HG02973 (cell line): ENCODE measurements at regions not wholly inside any gene's neighbourhood (a gene's known extent, or its start where the extent isn't known, plus 50 kb on each side); places are given as distances from the start of the nearest gene placed in this dataset.

Experiments
- ATAC-seq: cut with Tn5 transposase; IDR thresholded peaks from one replicate; pipeline ENCODE4 v1.9.1; 2021; ENCODE audit warnings: moderate library complexity; ENCODE audit not compliant: unreplicated experiment

DNA sequence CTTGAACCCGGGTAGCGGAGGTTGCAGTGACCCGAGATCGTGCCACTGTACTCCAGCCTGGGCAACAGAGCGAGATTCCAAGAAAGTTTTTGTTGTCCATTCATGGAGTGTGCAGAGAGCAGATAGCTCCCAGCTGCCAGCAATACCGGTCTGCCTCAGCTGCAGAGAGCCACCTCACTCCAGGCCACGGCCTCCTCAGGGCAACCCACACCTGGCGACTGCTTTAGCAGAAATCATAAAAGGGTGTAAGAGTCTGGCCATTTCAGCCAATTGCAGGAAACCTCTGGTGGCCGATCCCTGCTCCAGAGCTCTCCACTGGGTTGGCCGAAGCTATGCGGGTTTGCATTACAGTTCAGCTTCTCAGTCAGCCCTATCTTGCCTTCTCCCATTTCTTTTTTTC, 227.4 kb upstream of the BCOR start:
- ATAC-seq, result no peak

DNA sequence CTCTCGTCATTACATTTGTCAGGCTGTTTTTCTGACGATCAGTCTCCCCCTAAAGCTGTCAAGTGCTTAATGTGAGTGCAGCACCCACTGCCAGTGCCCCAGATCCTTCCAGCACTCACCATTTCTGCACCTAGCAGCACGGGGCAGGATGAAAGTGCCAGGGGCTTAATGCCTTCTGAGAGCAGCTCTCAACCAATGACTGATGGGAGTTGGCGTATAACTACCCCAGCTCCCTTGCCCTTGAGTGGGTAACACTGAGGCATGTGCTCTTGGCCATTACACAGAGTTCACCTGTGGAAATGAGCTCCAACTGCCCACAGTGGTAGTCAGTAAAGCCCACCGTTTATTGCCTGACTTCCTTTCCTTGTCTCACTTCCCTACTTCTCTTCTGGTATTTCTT, 226.2 kb upstream of the BCOR start:
- ATAC-seq, result no peak

DNA sequence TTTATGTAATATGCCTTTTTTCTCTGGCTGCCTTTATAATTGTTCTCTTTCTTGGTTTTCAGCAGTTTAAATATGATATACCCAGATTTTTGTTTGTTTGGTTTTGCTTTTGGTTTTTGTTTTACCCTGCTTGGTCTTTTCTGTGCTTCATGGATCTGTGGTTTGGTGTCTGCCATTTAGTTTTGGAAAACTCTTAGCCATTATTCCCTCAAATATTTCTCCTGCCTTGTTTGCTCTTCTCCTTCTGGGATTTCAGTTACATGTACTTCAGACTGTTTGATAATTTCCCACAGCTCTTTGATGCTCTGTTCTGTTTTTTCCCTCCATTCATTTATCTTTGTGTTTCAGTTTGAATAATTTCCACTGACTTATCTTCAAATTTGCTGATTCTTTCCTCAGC, 223.1 kb upstream of the BCOR start:
- no peak for ATAC-seq

DNA sequence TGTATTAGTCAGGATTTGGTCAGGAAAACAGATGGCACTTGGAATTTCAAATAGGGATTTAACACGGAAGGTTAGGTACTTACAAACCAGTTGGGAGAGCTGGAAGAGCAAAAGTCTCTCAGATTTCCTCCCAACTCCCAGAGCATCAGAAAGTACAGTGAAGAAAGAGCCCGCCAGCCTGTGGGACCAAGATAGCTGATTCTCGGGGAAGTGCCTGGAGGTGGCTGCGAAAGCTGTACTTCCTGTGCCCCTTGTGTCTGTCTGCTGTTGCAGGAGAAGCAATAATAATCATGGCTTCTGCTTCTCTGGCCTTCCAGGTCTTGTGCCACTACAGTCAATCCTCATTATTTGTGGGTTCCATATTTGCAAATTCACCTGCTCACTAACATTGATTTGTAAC, 221.0 kb upstream of the BCOR start:
- no peak for ATAC-seq

DNA sequence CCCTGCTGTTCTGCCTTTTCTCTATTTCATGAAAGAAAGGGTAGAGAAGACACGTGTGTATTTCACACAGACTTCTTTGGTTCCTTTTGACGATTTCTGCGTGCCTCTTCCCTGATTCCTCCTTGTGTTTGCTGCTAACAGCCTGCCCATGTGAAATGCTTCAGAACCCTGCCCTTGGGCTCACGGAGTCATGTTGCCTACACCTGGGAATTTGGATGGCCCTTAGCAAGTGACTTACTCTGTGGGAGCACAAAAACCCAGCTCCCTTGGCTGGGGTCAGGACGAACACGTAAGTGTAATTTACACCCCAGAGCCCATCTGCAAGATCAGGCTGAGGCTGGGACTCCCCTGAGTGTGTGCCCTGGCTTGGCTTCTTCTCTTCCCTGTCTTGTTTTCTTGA, 220.3 kb upstream of the BCOR start:
- ATAC-seq, result no peak

DNA sequence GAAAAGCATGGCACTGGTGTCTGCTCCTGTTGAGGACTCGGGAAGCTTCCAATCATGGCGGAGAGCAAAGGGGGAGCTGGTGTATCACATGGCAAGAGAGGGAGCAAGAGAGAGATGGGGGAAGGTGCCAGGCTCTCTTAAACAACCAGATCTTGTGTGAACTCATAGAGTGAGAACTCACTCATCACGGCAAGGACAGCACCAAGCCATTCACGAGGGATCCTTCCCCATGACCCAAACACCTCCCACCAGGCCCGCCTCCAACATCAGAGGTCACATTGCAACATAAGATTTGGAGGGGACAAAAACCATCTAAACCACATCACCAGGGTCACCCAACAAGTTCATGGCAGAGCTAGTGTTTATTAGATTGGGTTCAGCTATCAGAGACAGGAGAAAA, 218.7 kb upstream of the BCOR start:
- no peak for ATAC-seq

DNA sequence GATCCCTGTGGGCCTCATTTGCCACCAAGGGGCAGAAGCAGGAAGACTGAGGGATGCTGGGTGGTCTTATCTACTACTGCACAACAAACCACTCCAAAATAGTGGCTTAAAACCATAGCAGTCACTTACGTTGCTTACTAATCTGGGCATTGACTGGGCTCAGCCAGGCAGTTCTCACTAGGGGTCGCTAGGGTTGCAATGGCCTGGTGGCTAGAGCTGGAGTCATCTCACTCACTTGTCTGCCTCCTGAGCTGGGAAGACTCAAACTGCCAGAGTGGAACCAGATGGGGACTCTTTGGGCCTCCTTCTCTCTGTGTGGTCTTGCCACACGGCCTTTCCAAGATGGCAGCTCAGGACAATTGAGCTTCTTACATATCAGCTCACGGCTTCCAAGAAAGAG, 216.3 kb upstream of the BCOR start:
- no peak for ATAC-seq

DNA sequence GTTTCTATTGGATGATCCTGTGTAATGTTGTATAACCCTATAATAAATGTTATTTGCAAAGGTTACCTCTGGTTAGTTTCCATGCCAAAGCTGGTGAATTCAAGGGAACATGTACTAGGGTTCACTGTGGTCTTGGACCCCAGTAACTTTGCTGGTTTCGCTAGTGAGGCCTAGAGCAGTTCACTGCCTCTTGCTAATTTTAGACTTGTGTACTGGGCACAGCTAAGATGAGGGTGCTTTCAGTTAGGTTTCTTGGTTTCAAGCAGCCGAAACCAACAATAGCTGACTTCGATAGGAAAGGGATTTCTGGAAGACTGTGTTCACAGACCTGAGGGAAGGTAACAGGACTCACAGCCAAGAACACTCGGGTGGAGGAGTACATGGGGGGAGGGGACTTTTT, 215.5 kb upstream of the BCOR start:
- ATAC-seq, result no peak

DNA sequence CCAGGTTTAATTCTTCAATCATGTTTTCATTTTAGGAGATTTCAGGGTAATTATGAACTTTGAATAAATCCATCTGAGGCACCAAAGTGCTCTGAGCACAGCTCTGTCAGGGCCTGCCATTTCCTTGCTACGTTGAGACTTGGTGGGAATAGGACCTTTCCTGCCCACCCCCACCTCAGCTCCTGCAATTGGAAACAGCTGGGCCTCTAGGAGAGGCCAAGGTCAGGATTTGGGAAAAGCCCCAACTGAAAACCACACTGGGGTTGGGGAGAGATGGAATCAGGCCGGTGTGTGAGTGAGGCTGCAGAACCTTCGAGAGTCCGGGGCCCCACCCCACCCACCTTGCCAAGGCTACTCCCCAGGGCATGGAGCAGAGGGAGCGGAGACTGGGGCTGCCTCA, 212.7 kb upstream of the BCOR start:
- ATAC-seq, result no peak

DNA sequence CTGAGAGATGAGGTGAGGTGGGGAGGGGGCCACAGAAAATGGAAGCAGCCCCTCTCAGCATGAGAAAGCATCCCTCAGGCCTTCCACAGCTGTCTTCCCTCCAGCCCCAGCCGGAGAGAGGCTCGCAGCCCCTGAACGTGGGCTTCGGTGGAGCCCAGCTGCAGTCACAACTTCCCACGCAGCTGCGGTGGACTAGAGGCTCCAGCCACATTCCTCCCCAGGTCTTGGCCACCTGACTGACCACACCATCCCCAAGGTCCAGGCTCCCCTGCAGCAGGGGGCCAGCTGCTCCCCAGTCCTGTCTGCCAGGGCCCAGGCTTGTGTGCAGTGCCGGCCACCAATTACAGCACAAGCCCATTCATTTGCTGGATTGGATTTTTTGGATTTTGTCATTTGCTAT, 212.3 kb upstream of the BCOR start:
- ATAC-seq, result no peak

DNA sequence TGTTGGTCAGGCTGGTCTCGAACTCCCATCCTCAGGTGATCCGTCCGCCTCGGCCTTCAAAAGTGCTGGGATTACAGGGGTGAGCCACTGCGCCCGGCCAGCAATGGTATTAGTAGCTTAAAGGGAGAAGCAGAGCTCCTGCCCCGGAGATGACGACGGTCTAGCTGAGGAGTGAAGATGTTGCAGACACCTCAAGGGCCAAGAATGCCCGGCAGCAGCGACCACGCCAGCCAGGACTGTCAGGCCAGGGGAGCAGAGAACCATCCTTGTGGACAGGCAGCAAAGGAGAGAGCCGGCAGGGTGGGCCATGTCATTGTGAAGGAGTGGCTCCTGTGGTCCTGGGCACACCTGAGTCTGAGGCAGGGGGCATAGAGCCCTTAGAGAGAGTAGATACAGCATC, 210.1 kb upstream of the BCOR start:
- ATAC-seq, result no peak

DNA sequence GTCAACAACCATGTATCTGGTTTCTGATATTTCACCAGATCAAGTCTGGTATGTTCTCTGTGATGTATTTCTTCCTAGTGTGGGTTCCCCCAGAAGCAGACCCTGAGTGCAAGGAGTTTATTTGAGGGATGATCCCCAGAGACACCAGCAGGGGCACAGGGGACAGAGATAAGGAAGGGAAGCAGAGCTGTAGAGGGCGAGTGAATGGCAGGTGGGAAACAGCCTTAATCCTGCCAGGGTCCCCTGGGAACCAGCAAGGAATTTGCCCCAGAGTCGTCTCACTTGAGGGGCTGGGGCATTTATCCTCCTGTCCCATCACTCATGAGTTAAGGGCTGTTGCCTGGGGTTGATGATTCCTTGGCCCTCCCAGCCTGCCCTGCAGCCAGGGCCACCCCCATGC, 206.4 kb upstream of the BCOR start:
- ATAC-seq, result no peak

DNA sequence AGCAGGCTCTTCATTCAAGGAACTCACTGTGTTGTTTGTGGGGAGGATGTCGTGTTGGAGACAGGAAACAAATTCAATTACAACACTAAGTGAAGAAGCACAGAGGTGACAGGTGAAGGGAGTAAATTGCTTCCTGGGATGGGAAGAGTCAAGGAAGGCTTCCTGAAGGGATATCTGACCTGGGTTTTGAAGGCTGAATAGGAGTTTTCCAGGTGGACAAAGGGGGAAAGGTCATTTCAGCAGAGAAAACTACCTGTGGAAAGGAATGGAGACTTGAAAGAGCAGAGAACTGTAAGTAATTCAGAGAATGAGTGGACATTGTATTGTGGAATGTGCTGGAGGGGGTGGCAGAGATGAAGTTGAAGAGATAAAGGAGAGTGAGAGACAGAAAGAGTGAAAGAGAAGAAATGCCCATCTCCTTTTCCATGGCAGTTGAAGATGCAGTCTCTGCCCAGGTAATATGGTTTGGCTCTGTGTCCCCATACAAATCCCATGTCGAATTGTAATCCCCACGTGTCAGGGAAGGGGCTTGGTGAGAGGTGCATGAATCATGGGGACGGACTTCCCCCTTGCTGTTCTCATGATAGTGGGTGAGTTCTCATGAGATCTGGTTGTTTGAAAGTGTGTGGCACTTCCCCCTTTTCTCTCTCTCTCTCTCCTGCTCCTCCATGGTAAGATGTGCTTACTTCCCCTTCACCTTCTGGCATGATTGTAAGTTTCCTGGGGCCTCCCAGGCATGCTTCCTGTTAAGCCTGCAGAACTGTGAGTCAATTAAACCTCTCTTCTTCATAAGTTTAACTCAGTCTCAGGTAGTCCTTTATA, 205.7 kb upstream of the BCOR start:
- no peak for ATAC-seq

DNA sequence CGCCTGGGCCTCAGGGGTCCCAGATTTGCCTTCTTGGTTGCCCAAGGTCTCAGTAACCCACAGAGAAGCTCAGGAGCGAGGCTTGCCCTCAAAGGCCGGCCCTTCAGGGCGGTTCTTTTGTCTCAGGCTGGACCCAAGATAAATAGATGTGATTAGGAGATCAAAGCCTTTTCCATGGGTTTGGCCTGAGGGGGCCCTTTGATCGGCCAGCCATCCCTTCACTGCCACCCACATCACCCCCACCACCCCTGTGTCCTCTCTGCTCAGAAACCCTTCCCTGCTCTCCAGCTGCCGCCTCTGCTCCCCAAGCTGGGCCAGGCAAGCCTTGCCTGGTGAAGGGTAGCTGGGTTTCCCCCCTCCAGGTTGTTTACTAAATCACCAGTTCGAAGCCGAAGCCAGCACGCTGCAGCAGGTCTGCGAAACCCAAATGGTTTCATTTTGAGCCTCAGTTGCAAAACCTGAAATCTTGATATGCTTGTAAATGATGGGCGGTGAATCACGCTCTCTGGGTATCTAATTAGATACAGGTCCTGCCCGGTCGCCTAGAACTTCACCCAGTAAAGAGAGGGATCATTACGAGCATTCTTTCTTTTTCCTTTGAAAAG, 202.6 kb upstream of the BCOR start:
- no peak for ATAC-seq

DNA sequence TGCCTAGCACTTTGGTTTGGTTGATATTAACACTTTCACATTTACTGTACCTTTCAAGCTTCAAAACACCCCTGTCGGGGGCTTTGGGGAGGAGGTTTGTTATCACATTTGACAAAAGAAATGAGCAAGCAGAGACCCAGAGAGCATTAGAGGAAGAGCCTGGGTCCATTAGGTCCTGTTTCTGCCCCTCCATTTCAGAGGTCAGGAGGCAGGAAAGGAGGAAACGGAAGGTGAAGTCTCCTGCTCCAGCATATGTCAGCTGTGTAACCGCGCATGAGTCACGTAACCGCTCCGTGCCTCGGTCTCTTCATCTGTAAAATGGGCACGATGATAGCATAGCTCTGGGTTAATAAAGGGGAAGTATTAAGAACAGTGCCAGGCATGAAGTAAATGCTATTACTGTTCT, 201.9 kb upstream of the BCOR start:
- ATAC-seq, result no peak

DNA sequence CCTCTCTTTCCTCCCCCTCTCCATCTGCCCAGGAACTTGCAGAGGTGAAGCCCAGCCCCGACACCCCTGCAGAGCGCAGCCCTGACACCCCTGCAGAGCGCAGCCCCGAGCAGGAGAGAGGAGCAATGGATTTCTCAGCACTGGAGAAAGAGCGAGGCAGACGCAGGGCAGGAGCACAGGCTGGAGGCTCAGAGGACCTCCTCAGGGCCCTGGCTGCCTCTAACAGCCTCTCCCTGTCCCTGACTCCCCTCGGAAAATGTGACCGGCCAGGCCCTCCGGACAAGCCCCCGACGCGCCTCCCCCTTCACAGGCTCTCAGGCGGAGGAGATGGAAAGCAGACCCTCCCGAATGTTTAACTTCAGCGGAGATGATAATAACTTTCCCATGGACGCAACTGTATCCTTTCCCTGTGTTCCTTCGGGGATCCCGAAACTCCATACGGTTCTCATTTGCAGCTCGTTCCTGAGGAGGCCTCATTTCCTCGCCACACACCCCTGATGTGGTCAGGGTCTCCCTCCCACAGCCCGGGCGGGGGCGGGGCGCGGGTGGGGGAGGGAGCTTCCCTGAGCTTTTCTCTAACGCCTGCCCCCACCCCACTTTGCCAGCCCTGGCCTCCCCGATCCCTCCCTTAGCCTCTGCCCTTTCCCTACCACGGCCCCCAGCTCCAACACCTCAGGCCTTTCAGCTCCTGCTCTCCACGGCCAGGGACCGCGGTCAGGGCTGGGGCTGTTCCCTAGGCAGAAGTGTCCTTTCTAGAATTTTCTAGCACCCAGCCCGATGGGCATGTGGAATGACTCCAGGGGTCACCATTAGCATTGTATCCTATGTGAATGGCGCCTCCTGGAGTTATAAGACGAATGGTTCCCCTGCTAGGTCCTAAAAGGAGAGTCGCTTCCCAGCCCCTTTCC, 201.1 kb upstream of the BCOR start:
- no peak for ATAC-seq

DNA sequence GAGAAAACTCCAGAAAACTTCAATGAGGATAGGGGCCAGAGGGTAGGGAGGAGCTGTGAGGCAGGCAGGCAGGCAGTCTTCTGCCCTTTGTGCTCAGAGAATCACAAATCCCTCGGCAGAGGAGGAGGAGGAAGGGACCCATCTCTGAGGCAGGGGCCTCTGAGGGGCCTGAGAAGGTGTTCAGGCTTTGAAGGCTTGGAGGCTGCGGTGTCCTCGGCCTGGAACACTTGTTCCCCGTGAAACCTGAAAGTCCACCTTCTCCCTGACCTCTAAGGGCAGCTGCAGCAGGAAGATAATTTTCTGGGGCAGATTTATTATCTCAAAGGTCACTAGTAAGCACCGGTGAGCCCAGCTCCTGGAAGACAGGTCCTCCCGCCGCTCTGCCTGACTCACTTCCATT, 200.3 kb upstream of the BCOR start:
- no peak for ATAC-seq

DNA sequence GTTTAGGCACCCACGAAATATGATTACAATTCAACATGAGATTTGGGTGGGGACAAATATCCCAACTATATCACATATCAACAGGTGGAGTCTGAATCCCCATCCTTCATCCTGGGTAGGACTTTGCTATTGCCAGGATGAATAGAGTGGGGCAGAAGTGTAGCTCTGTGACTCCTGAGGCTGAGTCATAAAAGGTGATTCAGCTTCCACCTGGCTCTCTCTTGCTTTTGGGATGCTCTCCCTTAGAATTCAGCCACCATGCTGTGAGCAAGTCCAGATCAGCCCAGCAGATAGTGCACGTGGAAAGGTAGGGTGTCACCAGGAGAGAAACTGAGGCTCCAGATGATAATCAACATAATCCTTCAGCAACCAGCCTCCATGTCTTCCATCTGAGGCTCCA, 193.8 kb upstream of the BCOR start:
- no peak for ATAC-seq

DNA sequence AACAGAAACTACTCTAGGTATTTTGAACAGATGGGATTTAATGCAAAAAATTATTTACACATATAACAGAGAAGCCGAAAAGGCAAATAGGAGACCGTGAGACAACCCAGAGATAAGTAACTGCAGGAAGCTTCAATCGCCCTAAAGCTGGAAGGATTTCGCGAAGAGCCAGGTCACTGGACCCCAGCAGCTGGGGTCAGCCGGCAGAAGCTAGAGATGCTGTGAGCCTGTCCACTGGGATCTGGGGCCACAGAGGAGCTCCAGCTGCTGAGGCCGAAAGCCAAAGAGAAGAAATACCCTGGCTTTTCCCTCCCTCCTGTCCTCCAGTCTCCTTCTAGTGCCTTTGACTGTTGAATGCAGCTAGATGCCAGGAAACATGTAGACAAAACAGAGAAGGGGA, 192.8 kb upstream of the BCOR start:
- no peak for ATAC-seq

DNA sequence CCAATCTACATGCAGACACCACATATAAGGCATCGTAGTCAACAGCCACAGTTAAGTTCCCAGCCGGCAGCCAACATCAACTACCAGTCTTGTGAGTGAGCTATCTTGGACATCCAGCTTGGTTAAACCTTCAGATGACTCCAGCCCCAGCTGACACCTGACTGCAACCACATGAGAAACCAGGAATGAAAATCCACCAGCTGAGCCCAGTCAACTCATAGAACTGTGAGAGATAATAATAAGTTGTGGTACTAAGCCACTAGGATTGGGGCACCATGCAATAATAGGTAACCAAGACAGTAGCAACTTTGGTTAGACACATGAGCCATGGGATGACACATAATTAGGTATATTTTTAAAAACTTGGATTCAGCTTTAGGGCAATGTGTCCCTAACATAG, 188.1 kb upstream of the BCOR start:
- ATAC-seq, result no peak

DNA sequence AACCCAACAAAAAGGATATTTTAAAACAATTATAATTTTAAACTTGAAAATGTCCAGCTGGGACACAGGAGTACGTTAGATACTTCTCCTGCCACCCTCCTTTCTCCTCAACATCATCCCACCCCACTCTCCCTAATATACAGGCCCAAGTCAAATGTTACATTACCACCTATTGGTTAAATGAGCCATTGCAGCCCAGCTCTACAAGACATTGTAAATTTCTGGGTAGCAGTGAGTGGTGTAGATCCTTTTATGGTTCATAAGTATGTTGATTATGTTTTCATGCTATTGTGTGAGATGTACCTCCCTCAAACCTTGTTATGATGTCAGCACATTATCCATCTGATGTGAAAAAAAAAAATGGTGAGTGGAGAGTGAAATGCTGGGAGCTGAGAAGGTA, 187.1 kb upstream of the BCOR start:
- no peak for ATAC-seq

DNA sequence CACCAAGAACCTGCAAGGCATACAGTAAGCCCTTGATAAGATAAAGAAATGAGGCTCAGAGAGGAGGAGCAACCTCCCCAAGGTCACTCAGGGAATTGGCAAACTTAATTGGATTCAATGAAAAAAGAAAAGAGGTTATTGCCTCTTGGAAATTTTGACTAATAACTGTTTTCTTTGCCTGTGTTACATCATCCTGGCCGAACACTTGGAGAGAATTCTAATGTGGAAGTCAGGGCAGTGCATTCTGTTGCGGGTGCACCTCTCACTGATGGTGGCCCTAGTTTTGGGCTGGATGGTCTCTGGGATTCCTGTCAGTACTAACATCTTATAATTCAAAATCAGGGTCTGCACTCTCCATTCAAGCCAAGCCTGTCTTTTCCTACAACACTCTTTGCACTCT, 186.2 kb upstream of the BCOR start:
- no peak for ATAC-seq
